GM23338 (cell line): ENCODE measurements at regions not wholly inside any gene's neighbourhood (a gene's known extent, or its start where the extent isn't known, plus 50 kb on each side); places are given as distances from the start of the nearest gene placed in this dataset.

ENCODE experiments used
- ATAC-seq: fragments of 200-7000 bp; cut with Tn5 transposase; 3 replicates; pipeline ENCODE4 v1.9.1; 2020
- DNase-seq: peaks from one replicate; pipeline ENCODE4 v3.0.0-alpha.2; 2015; ENCODE audit warnings: low spot score
- H2AFZ ChIP-seq: fragments of 200-600 bp; sonication (generic); 2 replicates; pipeline ENCODE4 v1.8.0; 2016; ENCODE audit warnings: antibody characterized with exemption, mild to moderate bottlenecking, moderate library complexity
- H3F3A ChIP-seq: fragments of 200-600 bp; sonication (generic); replicated peaks from 2 replicates; pipeline ENCODE4 v1.8.0; 2017; ENCODE audit warnings: antibody characterized with exemption, mixed run types, low read depth
- H3K27ac ChIP-seq: fragments of 200-600 bp; sonication (generic); 2 replicates; pipeline ENCODE4 v1.6.1; 2016; ENCODE audit warnings: low read depth
- H3K27me3 ChIP-seq: fragments of 200-600 bp; sonication (generic); 2 replicates; pipeline ENCODE4 v1.8.0; 2016; ENCODE audit warnings: mild to moderate bottlenecking, mixed run types, moderate library complexity; ENCODE audit not compliant: insufficient read depth
- H3K36me3 ChIP-seq: fragments of 200-600 bp; sonication (generic); 2 replicates; pipeline ENCODE4 v1.8.0; 2016; ENCODE audit warnings: mild to moderate bottlenecking; ENCODE audit not compliant: insufficient read depth
- H3K4me1 ChIP-seq: fragments of 200-600 bp; sonication (generic); 2 replicates; pipeline ENCODE4 v1.8.0; 2016; ENCODE audit warnings: mild to moderate bottlenecking, moderate library complexity; ENCODE audit not compliant: insufficient read depth
- H3K4me2 ChIP-seq: fragments of 200-600 bp; sonication (generic); 2 replicates; pipeline ENCODE4 v1.7.1; 2017; ENCODE audit warnings: mixed run types
- H3K4me3 ChIP-seq: fragments of 200-600 bp; sonication (generic); 2 replicates; pipeline ENCODE4 v1.6.1; 2016; ENCODE audit warnings: mixed run types
- H3K79me2 ChIP-seq: fragments of 200-600 bp; sonication (generic); replicated peaks from 2 replicates; pipeline ENCODE4 v1.8.0; 2017; ENCODE audit warnings: mild to moderate bottlenecking; ENCODE audit not compliant: insufficient read depth
- H3K9me2 ChIP-seq: fragments of 200-600 bp; sonication (generic); 2 replicates; pipeline ENCODE4 v1.8.0; 2017; ENCODE audit not compliant: insufficient read depth
- H4K20me1 ChIP-seq: fragments of 200-600 bp; sonication (generic); replicated peaks from 2 replicates; pipeline ENCODE4 v1.8.0; 2017; ENCODE audit warnings: mild to moderate bottlenecking; ENCODE audit not compliant: insufficient read depth
- H3K27ac Mint-ChIP-seq: 2 replicates; pipeline ENCODE4 v1.8.0; 2020; ENCODE audit warnings: inconsistent platforms, mild to moderate bottlenecking, moderate library complexity, mixed read lengths
- H3K27me3 Mint-ChIP-seq: 3 replicates; pipeline ENCODE4 v1.8.0; 2022; ENCODE audit warnings: low read depth, mild to moderate bottlenecking, moderate library complexity, mixed read lengths, inconsistent platforms; ENCODE audit not compliant: insufficient read depth, poor library complexity
- H3K36me3 Mint-ChIP-seq: 3 replicates; pipeline ENCODE4 v1.8.0; 2021; ENCODE audit warnings: low read depth, mild to moderate bottlenecking, inconsistent platforms, moderate library complexity, mixed read lengths
- H3K4me1 Mint-ChIP-seq: 3 replicates; pipeline ENCODE4 v1.8.0; 2020; ENCODE audit warnings: mild to moderate bottlenecking, inconsistent platforms, mixed read lengths
- H3K4me3 Mint-ChIP-seq: 3 replicates; pipeline ENCODE4 v1.8.0; 2021; ENCODE audit warnings: moderate library complexity, mild to moderate bottlenecking, inconsistent platforms, mixed read lengths
- H3K9me3 Mint-ChIP-seq: 3 replicates; pipeline ENCODE4 v1.8.0; 2020; ENCODE audit warnings: moderate library complexity, mild to moderate bottlenecking, inconsistent platforms, mixed read lengths
- CTCF ChIP-seq, 2 experiments: fragments of 200-600 bp in 1 of 2; sonication (generic) in 1 of 2; conservative IDR thresholded peaks; 2 replicates each; pipeline versions ENCODE4 v1.5.1 to v1.6.1; 2016 to 2017; ENCODE audit warnings: antibody characterized with exemption in 2 of 2, low read depth in 2 of 2, mild to moderate bottlenecking in 2 of 2, moderate library complexity in 1 of 2
- ETS1 ChIP-seq: IDR thresholded peaks from 2 replicates; pipeline ENCODE4 v1.6.1; 2016; ENCODE audit warnings: antibody characterized with exemption
- EZH2 ChIP-seq: fragments of 200-600 bp; sonication (generic); IDR thresholded peaks from one replicate; pipeline ENCODE4 v1.8.0; 2017; ENCODE audit warnings: antibody characterized with exemption, mild to moderate bottlenecking, low read depth; ENCODE audit not compliant: unreplicated experiment
- JUNB ChIP-seq: IDR thresholded peaks from one replicate; pipeline ENCODE4 v1.6.1; 2016; ENCODE audit warnings: antibody characterized with exemption; ENCODE audit not compliant: unreplicated experiment
- NANOG ChIP-seq: IDR thresholded peaks from 2 replicates; pipeline ENCODE4 v1.6.1; 2016; ENCODE audit warnings: antibody characterized with exemption, borderline replicate concordance
- POLR2AphosphoS5 ChIP-seq: IDR thresholded peaks from 2 replicates; pipeline ENCODE4 v1.6.1; 2016; ENCODE audit warnings: antibody characterized with exemption, low read depth
- REST ChIP-seq: IDR thresholded peaks from one replicate; pipeline ENCODE4 v1.6.1; 2018; ENCODE audit warnings: antibody characterized with exemption; ENCODE audit not compliant: unreplicated experiment
- STAT1 ChIP-seq: IDR thresholded peaks from one replicate; pipeline ENCODE4 v1.6.1; 2016; ENCODE audit warnings: antibody characterized with exemption; ENCODE audit not compliant: unreplicated experiment
- ZNF114 ChIP-seq: fragments of 250-450 bp; sonication (Bioruptor Pico); IDR thresholded peaks from 2 replicates; pipeline ENCODE4 v1.5.0; 2020; ENCODE audit warnings: mild to moderate bottlenecking, moderate library complexity
- ZNF331 ChIP-seq: fragments of 250-450 bp; sonication (Bioruptor Pico); IDR thresholded peaks from 2 replicates; pipeline ENCODE4 v1.5.0; 2020; ENCODE audit warnings: low read depth, mild to moderate bottlenecking, moderate library complexity
- ZNF462 ChIP-seq: fragments of 250-450 bp; sonication (Bioruptor Pico); IDR thresholded peaks from 2 replicates; pipeline ENCODE4 v1.5.0; 2020; ENCODE audit warnings: mild to moderate bottlenecking, moderate library complexity

GRCh38 chr1:98221923-98222322 is 301.1 kb upstream of the DPYD start (continued):
- no peak for TF ChIP-seq ZNF462 (CRISPR knock-in tag)
- TF ChIP-seq CTCF (conservative IDR thresholded peaks at IDR 0.05; ENCODE audit: low read depth in 2 of 2) = no peak
- no peak for TF ChIP-seq NANOG
- no peak for TF ChIP-seq ETS1
- TF ChIP-seq JUNB = no peak

GRCh38 chr1:98217601-98218000 is 296.8 kb upstream of the DPYD start:
- H3K27ac Mint-ChIP-seq = no peak overlapping the region
- Histone ChIP-seq H3K9me2 (no peaks in the 10 kb centered on the region), H3K27ac (no peak overlapping the region), H3F3A (no peaks in the 10 kb centered on the region), H3K4me1 (no peaks in the 10 kb centered on the region), H2AFZ (no peak overlapping the region), H3K4me2 (no peak overlapping the region), H3K27me3 (no peaks in the 10 kb centered on the region), H3K79me2 (no peaks in the 10 kb centered on the region), H4K20me1 (no peaks in the 10 kb centered on the region), H3K36me3 (no peaks in the 10 kb centered on the region), H3K4me3 (no peak overlapping the region)
- H3K4me1 Mint-ChIP-seq = no peaks in the 10 kb centered on the region
- peaks cover 2% of the 10 kb centered on the region for H3K27me3 Mint-ChIP-seq
- DNase-seq (no peak), ATAC-seq (no peak)
- H3K36me3 Mint-ChIP-seq = no peaks in the 10 kb centered on the region
- no peak overlapping the region for H3K4me3 Mint-ChIP-seq
- H3K9me3 Mint-ChIP-seq = no peaks in the 10 kb centered on the region
- TF ChIP-seq ZNF114 = no peak
- TF ChIP-seq STAT1 = no peak
- TF ChIP-seq ZNF331 (CRISPR knock-in tag) = no peak
- no peak for TF ChIP-seq REST
- no peak for TF ChIP-seq CTCF (conservative IDR thresholded peaks at IDR 0.05; ENCODE audit: low read depth in 2 of 2)
- no peak for TF ChIP-seq POLR2AphosphoS5
- TF ChIP-seq JUNB = no peak
- no peak for TF ChIP-seq EZH2
